H54 (cell line): ENCODE measurements at regions not wholly inside any gene's neighbourhood (a gene's known extent, or its start where the extent isn't known, plus 50 kb on each side); places are given as distances from the start of the nearest gene placed in this dataset.
"Not testable (repeated sequence)": the region's sequence is repeated elsewhere in the genome, so short reads cannot be mapped to it uniquely, and the experiment has no call there.

ENCODE experiments used
- DNase-seq: peaks from one replicate; pipeline ENCODE4 v3.0.0; 2011; ENCODE audit warnings: low spot score, mixed read lengths; ENCODE audit not compliant: insufficient read length
- FAIRE-seq: peaks from 3 replicates; lab custom pipeline; 2011; peaks lifted over from hg19 to GRCh38; lab: Jason Lieb, UNC
- POLR2A ChIP-seq: IDR thresholded peaks from 2 replicates; pipeline ENCODE4 v1.6.1; 2011; ENCODE audit warnings: low read depth, mild to moderate bottlenecking, low read length

- TF ChIP-seq POLR2A: no peak
- DNase-seq: no peak
- FAIRE-seq: no peak
These were observed 197.3 kb upstream of the WSCD1 start for GRCh38 chr17:5872831-5873230.

- DNase-seq: no peak
- no peak for TF ChIP-seq POLR2A
- no peak for FAIRE-seq
These were observed 196.4 kb upstream of the WSCD1 start for GRCh38 chr17:5873781-5874180.

- DNase-seq: no peak
- TF ChIP-seq POLR2A: no peak
- FAIRE-seq: no peak
These were observed 195.7 kb upstream of the WSCD1 start for GRCh38 chr17:5874486-5874885.

GRCh38 chr17:5877366-5877765 lies 192.8 kb upstream of the WSCD1 start:
- TF ChIP-seq POLR2A: no peak
- no peak for FAIRE-seq
- no peak for DNase-seq

- FAIRE-seq: no peak
These were observed 192.2 kb upstream of the WSCD1 start for GRCh38 chr17:5877948-5878347.

GRCh38 chr17:5881849-5882248 lies 188.3 kb upstream of the WSCD1 start:
- no peak for TF ChIP-seq POLR2A
- DNase-seq: no peak
- no peak for FAIRE-seq

More at GRCh38 chr17:5877948-5878347, 192.2 kb upstream of the WSCD1 start:
- no peak for DNase-seq
- TF ChIP-seq POLR2A: no peak

GRCh38 chr17:5883775-5884665 lies 186.2 kb upstream of the WSCD1 start:
- no peak for FAIRE-seq

GRCh38 chr17:5885336-5885735 lies 184.8 kb upstream of the WSCD1 start:
- no peak for TF ChIP-seq POLR2A
- no peak for DNase-seq
- FAIRE-seq: no peak

More at GRCh38 chr17:5883775-5884665, 186.2 kb upstream of the WSCD1 start:
- DNase-seq: no peak
- TF ChIP-seq POLR2A: no peak

- TF ChIP-seq POLR2A: no peak
- FAIRE-seq (no peak), DNase-seq (no peak)
These were observed 181.4 kb upstream of the WSCD1 start for GRCh38 chr17:5888811-5889210.

GRCh38 chr17:5892921-5893675 lies 177.1 kb upstream of the WSCD1 start:
- FAIRE-seq: no peak
- DNase-seq: no peak

GRCh38 chr17:5893741-5894140 lies 176.4 kb upstream of the WSCD1 start:
- DNase-seq: no peak
- no peak for FAIRE-seq
- TF ChIP-seq POLR2A: no peak

More at GRCh38 chr17:5892921-5893675, 177.1 kb upstream of the WSCD1 start:
- no peak for TF ChIP-seq POLR2A

- DNase-seq (no peak), FAIRE-seq (no peak)
- no peak for TF ChIP-seq POLR2A
These were observed 174.9 kb upstream of the WSCD1 start for GRCh38 chr17:5895276-5895675.

- TF ChIP-seq POLR2A: no peak
- DNase-seq (no peak), FAIRE-seq (no peak)
These were observed 174.0 kb upstream of the WSCD1 start for GRCh38 chr17:5896215-5896614.

- no peak for TF ChIP-seq POLR2A
- FAIRE-seq (no peak), DNase-seq (no peak)
These were observed 172.8 kb upstream of the WSCD1 start for GRCh38 chr17:5897275-5897911.

GRCh38 chr17:5897981-5898380 lies 172.2 kb upstream of the WSCD1 start:
- not testable (repeated sequence) for FAIRE-seq, DNase-seq
